Left renal pelvis (tissue), 4 donors: ENCODE measurements at regions not wholly inside any gene's neighbourhood (a gene's known extent, or its start where the extent isn't known, plus 50 kb on each side); places are given as distances from the start of the nearest gene placed in this dataset.
"Not testable (repeated sequence)": the region's sequence is repeated elsewhere in the genome, so short reads cannot be mapped to it uniquely, and the experiment has no call there.

ENCODE experiments used
- DNase-seq, 4 donors: peaks; one replicate each; pipeline ENCODE4 v3.0.0-alpha.2; 2013; ENCODE audit warnings: low read depth in 4 of 4, low spot score in 3 of 4

DNA sequence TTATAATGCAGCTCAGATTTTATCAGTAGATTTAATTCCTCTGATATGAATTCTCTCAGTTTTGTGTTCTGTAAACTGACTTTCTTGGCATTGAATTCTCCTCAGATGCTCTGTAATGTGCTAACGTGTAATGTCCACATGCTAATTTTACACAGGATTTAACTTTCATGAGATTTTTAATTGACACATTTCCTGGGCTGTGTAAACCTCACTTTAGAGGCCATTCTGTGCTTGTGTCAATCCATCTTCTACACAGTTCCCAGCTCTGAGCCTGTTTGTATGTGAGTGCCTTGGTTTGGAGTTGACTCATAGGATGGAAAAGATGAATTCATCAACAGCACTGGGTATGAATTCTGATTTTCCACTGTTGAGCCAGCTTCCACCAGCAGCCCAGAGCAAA, 476.7 kb upstream of the GCFC2 start:
- no peak for DNase-seq

DNA sequence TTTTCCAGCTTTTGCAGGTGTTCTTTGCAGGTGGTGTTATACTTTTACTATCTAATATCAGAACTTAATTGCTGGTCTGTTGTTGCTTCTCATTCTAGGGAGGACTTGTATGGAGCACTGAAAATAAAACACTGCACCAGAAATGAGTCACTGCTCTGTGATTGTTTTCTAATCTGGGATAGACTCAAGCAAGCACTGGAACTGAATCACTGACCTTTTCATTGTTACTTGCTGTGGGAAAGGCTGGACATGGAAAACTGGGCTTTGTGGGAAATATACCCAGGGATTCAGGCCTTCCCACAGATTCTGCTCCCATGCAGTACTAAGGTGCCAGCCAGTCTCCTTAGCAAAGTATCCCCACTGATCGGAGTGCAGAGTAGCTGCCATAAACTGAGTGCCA, 470.0 kb upstream of the GCFC2 start:
- DNase-seq = no peak

DNA sequence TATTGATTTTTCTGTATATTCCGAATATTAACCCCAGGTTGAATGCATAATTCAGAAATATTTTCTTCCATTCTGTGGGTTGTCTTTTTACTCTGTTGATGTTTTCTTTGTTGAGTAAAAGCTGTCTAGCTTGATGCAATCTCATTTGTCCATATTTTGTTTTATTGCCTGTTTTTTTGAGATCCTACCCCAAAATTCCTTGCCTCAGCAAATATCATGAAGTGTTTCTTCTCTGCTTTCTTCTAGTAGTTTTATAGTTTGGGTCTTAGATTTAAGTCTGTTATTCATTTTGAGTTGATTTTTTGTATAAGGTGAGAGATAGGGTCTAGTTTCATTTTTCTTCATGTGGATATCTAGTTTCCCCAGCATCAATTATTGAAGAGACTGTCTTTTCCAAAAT, 467.9 kb upstream of the GCFC2 start:
- no peak for DNase-seq

DNA sequence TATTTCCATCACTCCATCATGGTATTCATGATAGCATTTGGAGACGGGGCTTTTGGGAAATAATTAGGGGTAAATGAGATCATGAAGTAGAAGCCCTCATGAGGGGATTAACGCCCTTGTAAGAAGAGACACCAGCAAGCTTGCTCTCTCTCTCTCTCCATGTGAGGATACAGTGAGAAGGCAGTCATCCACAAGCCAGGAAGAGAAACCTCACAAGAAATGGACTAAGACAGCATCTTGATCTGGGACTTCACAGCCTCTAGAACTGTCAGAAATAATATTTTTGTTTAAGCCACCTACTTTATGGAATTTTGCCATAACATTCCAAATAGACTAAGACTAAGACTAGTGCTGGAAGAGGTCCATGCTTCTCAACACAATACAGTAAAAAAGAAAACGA, 464.6 kb upstream of the GCFC2 start:
- no peak for DNase-seq

DNA sequence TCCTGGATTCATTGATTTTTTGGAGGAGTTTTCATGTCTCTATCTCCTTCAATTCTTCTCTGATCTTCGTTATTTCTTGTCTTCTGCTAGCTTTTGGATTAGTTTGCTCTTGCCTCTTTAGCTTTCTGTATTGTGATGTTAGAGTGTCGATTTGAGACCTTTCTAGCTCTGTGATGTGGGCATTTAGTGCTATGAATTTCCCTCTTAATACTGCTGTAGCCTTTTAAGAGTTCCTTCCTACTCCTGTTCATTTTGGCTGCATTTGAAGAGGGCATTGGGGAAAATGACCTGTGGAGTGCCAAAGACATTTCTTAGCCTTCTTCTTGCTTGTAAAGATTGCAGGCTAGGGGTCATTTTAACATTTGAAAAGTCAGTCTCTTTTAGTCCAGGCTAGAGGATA, 463.8 kb upstream of the GCFC2 start:
- DNase-seq = no peak

DNA sequence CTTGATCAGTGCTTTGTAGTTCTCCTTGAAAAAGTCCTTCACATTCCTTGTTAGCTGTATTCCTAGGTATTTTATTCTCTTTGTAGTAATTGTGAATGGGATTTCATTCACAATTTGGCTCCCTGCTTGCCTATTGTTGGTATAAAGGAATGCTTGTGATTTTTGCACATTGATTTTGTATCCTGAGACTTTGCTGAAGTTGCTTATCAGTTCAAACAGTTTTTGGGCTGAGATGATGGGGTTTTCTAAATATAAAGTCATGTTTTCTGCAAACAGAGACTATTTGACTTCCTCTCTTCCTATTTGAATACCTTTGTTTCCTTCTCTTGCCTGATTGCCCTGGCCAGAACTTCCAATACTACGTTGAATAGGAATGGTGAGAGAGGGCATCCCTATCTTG, 462.5 kb upstream of the GCFC2 start:
- not testable (repeated sequence) for DNase-seq

DNA sequence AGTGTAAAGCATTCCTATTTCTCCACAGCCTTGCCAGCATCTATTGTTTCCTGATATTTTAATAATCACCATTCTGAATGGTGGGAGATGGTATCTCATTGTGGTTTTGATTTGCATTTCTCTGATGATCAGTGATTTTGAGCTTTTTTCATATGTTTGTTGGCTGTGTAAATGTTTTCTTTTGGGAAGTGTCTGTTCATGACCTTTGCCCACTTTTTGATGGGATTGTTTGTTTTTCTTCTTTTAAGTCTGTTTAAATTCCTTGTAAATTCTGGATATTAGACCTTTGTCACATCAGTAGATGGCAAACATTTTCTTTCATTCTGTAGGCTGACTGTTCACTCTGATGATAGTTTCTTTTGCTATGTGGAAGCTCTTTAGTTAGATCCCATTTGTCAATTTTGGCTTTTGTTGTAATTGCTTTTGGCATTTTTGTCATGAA, 461.5 kb upstream of the GCFC2 start:
- DNase-seq = not testable (repeated sequence)

DNA sequence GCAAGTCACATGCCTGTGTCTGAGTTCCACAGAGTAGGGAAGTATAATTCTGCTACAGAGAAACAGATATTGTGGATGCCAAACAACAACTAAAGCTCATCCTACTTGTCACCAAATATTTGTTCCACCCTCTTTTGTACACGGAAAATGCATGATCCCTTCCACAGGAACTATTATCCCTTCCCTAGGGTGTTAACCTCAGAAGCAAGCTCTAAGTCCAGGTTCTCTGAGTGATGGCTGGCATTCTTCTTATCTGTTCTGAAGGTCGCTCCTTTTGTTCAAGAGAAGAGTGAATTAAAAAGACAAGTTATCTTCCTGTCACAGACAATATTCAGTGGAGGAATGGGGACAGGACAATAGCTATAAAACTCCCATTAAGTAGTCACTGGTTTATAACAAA, 460.1 kb upstream of the GCFC2 start:
- no peak for DNase-seq

DNA sequence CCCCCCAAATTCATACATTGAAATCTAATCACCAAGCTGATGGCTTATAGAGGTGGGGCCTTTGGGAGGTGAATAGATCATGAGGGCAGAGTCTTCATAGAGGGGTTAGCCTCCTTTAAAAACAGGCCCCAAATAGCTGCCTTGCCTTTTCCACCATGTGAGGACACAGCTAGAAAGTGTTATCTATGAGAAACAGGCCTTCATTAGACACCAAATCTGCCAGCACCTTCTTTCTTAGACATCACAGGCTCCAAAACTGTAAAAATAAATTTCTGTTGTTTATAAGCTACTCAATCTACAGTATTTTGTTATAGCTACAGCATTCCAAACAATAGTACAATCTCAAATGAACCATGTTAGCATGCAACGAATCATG, 459.3 kb upstream of the GCFC2 start:
- DNase-seq = no peak

DNA sequence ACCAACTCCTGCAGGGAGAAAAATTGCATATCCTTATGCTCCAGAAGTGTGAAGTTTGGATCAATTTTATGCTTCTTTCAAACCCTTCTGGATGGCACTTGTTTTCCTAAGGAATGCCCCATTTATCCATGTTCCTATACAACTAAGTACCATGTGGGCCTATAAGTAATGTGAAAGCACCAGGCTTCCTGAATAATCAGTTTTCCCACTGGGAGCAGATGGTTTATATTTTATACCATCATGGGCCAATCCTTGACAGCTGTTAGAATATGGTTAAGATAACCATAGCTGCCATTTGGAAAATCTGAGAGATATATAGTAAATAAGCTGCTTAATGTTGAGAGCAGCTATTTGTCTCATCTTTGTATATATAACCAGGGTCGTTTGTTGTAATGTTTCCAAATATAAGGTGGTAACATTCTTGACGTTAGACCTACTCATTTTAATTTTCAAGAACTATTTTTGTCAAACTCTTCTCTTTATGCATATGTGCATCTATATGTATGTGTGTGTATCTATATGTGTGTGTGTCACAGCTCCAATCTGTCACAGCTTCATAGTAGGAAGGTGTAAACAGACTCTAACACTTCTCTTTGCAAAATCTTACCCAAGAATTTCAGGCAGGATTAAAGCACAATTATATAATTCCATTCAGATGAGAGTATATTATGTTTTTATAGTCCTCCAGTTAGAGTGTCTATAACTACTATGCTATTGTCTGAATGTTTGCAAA, 458.7 kb upstream of the GCFC2 start:
- DNase-seq = no peak

DNA sequence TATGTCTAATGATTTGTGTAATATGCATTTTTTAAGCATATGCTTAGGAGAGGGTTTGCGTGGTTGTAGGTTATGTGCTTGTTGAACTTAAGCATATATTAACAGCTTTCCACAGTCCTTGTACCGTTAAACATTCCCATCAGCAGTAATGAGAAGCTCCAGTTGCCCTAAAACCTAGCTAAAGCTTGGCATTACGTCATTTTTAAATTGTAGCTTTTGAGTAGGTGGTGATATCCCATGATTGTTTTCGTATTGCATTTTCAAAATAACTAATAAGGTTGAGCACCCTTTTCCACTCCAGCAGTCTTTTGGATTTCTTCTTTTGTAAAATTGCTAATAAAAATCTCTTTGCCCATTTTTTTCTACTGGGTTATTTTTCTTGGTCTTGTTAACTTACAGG, 453.1 kb upstream of the GCFC2 start:
- no peak for DNase-seq

DNA sequence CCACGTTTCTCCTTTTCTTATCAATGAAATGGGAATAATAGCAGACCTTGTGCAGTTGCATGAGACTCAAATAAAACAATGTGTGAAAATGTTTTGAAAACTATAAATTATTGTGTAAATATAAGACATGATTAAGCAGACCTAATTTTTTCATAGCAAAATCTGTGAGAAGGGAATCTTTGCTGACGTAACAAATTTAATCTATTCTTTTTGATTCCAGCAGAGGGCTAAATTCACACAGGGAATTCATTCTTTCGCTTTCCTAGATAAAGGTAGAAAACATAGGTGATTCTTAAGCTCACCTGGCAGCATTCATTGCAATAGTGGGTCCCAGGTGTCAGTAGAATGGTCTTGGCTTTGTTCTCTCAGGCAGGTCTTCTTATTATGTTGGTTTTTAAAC, 450.0 kb upstream of the GCFC2 start:
- DNase-seq = no peak

DNA sequence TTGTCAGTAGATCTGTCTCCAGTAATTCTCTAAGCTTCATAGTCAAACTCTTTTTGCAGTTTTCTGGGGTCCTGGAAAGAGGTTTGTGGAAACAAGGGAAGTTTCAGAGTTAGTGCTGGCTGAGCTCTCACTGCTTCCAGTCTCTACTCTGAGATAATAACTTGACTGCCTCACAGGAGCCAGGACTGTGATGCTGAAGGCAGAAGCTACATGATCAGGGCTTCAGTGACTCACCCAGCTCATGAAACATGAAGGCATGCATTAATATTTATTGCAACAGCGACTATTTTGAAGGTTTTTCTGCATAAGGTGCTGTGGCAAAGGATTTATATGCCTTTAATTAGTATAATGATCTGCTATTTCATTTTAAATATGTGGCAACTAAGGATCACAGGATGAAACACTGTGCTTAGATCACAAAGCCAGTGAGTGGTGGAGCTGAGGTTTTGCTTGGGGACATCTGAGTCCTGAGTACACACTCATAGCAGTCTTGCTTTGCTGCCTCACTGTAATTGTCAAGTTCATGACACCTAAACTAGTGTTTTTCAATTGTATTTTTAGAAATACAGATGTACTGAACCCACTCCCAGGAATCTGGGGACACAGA, 448.4 kb upstream of the GCFC2 start:
- DNase-seq = no peak

DNA sequence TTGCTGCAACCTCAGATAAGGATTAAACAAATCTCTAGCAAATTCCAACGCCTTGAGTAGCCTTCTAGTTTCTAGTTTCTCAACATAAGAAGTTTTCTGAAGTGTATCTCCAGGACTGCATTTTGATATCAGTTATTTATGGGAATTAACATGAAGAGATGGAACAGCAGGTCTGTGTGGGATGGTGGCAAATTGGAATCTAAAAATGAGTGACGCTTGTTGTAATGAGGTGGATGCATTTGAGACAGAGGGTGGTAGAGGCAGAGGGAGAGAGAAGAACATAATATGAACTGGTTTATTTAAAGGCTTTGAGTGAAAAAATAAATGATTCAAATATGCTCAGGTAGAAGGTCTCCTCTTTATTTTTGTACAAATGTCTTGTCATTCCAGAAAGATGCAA, 446.8 kb upstream of the GCFC2 start:
- DNase-seq = no peak

DNA sequence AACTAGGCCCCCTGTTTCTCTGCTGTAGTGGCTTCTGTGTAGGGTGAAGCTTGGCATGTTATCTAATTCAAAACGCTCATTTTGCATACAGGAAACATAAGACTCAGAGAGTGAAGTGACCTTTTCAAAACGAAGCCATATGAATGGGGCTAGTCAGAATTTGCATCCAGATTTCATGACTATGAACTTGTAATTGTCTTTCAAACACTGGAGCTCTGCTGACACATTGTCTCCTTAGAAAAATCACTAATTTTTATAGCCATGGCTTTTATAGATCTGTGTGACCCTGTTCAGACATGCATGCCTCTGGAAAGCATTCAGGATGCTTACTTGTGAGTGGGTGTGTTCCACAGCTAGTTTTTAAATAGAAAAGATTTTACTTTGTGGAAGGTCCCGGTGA, 444.3 kb upstream of the GCFC2 start:
- no peak for DNase-seq

DNA sequence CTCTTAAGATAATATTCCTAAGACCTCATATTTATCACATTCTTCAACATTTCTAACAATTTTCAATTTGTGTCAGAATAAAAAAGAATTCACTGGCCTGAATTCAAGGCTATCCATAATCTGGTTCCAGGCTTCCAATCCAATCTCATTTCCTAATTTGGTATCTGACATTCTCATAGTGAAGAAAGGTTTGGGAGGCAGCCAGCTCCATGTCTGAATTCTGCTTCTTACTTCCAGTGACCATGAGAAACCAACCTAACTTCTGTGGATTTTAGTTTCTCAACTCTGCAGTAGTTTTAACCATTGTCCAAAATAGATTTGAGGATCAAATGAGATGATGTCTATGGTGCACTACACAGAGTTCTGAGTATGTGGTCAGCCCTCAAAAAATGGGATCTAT, 439.1 kb upstream of the GCFC2 start:
- DNase-seq = no peak

DNA sequence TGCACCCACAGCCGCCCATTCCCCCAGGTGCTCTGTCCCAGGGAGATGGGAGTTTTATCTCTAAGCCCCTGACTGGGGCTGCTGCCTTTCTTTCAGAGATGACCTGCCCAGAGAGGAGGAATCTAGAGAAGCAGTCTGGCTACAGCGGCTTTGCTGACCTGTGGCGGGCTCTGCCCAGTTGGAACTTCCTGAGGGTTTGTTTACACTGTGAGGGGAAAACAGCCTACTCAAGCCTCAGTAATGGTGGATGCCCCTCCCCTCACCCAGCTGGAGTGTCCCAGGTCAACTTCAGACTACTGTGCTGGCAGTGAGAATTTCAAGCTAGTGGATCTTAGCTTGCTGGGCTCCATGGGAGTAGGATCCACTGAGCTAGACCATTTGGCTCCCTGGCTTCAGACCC, 428.6 kb upstream of the GCFC2 start:
- not testable (repeated sequence) for DNase-seq

DNA sequence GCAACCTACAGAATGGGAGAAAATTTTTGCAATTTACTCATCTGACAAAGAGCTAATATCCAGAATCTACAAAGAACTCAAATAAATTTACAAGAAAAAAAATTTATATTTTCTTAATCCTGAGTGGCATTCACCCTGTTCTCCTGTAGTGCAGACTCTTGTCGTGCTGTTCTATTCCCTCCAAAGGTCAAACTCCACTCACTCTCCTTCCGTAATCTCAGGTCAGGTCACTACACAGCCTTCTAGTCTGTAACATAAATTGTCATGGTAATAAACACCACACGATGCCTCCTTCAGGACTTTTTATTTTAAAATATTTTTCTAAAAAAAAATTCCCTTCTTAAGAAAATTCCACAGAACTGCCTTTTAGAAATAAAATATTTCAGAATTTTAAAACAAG, 417.9 kb upstream of the GCFC2 start:
- DNase-seq = no peak

DNA sequence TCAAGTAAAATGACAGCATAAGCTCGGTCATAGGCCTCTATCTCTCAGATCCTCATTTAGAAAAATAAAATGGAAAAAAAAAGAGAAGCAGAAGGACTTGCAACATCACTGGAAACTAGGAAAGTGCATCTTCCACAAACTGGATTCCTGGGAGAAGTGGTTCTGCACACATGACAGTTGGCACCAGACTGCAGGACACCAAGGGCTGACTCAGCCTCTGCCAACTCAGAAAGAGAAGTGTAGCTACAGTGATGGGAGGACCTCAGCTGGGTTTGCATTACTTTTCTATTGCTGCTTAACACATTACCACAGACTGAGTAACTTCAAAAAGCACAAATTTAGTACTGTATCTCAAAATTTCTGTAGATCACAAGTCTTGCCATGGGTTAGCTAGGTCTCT, 409.5 kb upstream of the GCFC2 start:
- no peak for DNase-seq

DNA sequence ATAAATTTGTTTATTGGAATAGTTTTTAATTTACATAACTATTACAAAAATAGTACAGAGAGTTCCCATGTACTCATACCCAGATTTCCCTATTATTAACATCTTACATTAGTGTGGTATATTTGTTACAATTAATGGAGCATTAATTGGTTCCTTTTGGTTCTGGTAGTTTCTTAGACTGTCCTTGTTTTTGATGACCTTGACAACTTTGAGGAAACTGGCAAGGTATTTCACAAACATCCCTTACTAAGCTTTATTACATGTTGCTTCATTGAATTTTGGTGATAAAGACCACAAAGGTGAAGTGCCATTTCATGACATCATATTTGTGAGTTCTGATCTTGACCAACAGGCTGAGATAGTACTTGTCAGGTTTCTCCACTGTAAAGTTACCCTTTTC, 379.0 kb upstream of the GCFC2 start:
- DNase-seq = no peak

DNA sequence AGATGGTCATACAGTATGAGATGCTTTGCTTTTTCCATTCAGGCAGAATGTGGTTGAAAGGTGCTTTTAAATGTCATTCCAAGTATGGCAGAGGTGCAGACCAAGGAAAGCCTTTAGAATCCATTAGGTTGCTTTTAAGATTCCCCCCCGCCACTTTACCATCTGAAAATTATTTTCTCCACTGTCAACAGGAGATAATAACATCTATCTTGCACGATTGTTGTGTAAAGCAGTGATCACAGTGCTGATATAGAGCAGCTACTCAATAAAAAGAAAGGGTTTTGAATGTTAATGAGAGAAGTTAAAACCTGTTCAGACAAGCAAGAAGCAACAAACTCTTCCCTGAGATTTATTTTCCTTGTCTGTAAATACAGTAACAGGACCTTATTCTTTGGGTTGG, 372.5 kb upstream of the GCFC2 start:
- DNase-seq = no peak

DNA sequence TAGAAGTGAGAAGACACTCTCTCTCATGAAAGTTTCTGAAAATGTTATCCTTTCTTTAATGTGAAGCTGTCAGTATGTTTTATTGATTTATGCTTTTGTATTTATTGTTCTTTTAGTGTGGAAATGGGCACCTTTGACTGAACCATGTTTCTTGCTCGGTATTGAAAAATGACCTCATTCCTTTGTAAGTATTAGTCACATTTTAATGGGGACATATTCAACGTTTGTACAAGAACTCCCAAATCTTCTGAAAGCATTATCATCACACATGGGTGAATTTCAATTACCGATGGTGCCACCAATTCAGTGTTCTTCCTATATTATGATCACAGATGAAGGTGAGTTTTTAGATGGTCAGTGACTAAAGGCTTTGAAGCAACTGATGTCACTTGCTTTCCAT, 371.8 kb upstream of the GCFC2 start:
- no peak for DNase-seq

DNA sequence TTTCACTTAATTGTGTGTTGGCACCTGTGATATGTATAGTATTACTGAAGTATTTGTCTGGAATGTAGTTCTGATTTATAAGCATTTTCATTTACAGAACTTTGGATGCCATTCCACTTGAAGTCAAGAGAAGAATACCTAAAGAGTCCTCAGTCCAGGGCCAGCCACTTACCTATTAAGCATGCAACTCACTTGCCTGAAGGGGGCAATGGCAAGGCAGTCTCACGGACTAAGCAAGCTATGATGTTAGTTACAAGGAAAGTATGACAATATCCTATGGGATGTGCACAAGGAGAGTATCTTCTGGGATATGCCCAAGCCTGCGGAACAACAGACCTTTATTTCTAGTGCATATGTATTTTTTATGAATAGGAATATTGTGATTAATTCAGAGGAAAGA, 369.4 kb upstream of the GCFC2 start:
- DNase-seq = no peak
